ENCODE measurements at regions not wholly inside any gene's neighbourhood (a gene's known extent, or its start where the extent isn't known, plus 50 kb on each side); places are given as distances from the start of the nearest gene placed in this dataset.
"Not testable (repeated sequence)": the region's sequence is repeated elsewhere in the genome, so short reads cannot be mapped to it uniquely, and the experiment has no call there.

DNA sequence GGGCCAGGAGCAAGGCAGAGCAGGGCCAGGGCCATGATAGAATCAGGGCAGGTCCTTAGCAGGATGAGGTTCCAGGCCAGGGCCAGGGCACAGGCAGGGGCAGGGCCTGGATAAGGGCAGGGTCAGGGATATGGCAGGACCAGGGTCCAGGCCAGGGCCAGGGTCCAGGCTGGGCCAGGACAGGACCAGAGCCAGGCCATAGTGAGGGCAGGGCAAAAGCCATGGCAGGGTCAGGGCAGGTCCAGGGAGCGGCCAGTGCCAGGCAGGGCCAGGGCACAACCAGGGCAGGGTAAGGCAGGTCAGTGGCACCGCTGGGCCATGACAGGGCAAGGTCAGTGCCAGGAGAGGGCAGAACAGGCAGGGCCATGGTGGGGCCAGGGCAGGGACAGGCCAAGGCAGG, 152.2 kb downstream of the LIPI start:
- no peak overlapping the region for H3K9ac ChIP-seq (ENCODE audit: low read depth in 1 of 2, low read length in 2 of 2)
- H3K36me3 ChIP-seq (ENCODE audit: control insufficient read depth in 1 of 2, insufficient read depth in 2 of 2, low read length in 2 of 2), result no peaks in the 10 kb centered on the region
- no peaks in the 10 kb centered on the region for H3K4me1 ChIP-seq (ENCODE audit: control insufficient read depth in 1 of 2, insufficient read depth in 2 of 2, low read length in 2 of 2)
- no peaks in the 10 kb centered on the region for H3K27me3 ChIP-seq (ENCODE audit: control insufficient read depth in 1 of 2, insufficient read depth in 2 of 2, low read length in 2 of 2)
- H3K9me3 ChIP-seq (ENCODE audit: control insufficient read depth in 1 of 2, low read length in 2 of 2), result no peaks in the 10 kb centered on the region
- no peak overlapping the region for H3K27ac ChIP-seq (ENCODE audit: low read depth, low read length)
- H3K4me3 ChIP-seq (ENCODE audit: low read depth in 1 of 2, low read length in 2 of 2), result no peak overlapping the region

DNA sequence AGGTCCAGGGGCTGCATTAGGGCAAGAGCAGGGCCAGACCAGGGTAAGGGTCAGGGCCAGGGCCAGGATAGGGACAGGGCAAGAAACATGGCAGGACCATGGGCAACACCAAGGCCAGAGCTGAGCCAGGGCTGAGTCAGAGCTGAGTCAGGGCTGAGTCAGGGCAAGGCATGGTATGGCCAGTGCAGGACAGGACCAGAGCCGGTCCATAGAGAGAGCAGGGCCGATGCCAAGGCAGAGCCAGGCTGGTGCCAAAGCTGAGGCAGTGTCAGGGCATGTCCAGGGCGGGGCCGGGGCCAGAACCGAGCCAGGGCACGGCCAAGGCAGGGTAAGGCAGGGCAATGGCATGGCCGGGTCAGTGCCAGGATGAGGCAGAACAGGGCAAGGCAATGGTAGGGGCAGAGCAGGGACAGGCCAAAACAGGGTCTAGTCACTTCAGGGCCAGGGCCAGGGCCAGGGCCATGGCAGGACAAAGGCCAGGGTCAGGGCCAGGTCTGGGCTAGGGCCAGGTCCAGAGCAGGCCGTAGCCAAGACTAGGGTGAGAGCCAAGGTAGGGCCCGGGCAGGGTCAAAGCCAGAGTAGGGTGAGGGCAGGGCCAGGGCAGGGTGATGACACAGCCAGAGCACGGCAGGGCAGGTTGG, 152.8 kb downstream of the LIPI start:
- H3K27me3 ChIP-seq (ENCODE audit: control insufficient read depth in 1 of 2, insufficient read depth in 2 of 2, low read length in 2 of 2); H3K4me3 ChIP-seq (ENCODE audit: low read depth in 1 of 2, low read length in 2 of 2); H3K36me3 ChIP-seq (ENCODE audit: control insufficient read depth in 1 of 2, insufficient read depth in 2 of 2, low read length in 2 of 2); H3K9ac ChIP-seq (ENCODE audit: low read depth in 1 of 2, low read length in 2 of 2); H3K4me1 ChIP-seq (ENCODE audit: control insufficient read depth in 1 of 2, insufficient read depth in 2 of 2, low read length in 2 of 2); H3K27ac ChIP-seq (ENCODE audit: low read depth, low read length); H3K9me3 ChIP-seq (ENCODE audit: control insufficient read depth in 1 of 2, low read length in 2 of 2): not testable (repeated sequence)

GRCh38 chr21:14057313-14057712, 153.4 kb downstream of the LIPI start:
- no peak overlapping the region for H3K9ac ChIP-seq (ENCODE audit: low read depth in 1 of 2, low read length in 2 of 2)

DNA sequence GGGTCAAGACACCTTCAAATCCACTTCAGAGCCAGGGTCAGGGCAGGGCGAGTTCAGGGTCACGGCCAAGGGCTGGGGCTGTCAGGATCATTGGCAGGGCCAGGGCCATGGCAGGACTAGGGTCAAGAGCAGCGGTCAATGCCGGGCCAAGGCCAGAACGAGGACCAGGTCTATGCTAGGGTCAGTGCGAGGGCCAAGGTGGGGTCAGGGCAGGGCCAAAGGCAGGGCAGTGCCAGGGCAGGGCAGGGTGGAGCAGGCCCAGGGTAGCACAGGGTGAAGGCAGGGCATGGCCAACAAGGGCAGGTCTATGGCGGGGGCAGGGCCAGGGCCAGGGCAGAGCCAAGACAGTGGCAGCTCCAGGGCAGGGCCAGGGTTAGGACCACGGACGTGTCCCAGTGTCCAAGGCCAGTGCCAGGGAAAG, 154.0 kb downstream of the LIPI start:
- no peak overlapping the region for H3K27ac ChIP-seq (ENCODE audit: low read depth, low read length)
- no peak overlapping the region for H3K4me3 ChIP-seq (ENCODE audit: low read depth in 1 of 2, low read length in 2 of 2)
- H3K9me3 ChIP-seq (ENCODE audit: control insufficient read depth in 1 of 2, low read length in 2 of 2), result no peaks in the 10 kb centered on the region
- H3K4me1 ChIP-seq (ENCODE audit: control insufficient read depth in 1 of 2, insufficient read depth in 2 of 2, low read length in 2 of 2), result no peaks in the 10 kb centered on the region
- no peaks in the 10 kb centered on the region for H3K36me3 ChIP-seq (ENCODE audit: control insufficient read depth in 1 of 2, insufficient read depth in 2 of 2, low read length in 2 of 2)
- no peak overlapping the region for H3K9ac ChIP-seq (ENCODE audit: low read depth in 1 of 2, low read length in 2 of 2)
- no peaks in the 10 kb centered on the region for H3K27me3 ChIP-seq (ENCODE audit: control insufficient read depth in 1 of 2, insufficient read depth in 2 of 2, low read length in 2 of 2)

More at GRCh38 chr21:14057313-14057712, 153.4 kb downstream of the LIPI start:
- no peak overlapping the region for H3K4me3 ChIP-seq (ENCODE audit: low read depth in 1 of 2, low read length in 2 of 2)
- no peaks in the 10 kb centered on the region for H3K9me3 ChIP-seq (ENCODE audit: control insufficient read depth in 1 of 2, low read length in 2 of 2)
- H3K27me3 ChIP-seq (ENCODE audit: control insufficient read depth in 1 of 2, insufficient read depth in 2 of 2, low read length in 2 of 2), result no peaks in the 10 kb centered on the region
- H3K36me3 ChIP-seq (ENCODE audit: control insufficient read depth in 1 of 2, insufficient read depth in 2 of 2, low read length in 2 of 2), result no peaks in the 10 kb centered on the region
- no peaks in the 10 kb centered on the region for H3K4me1 ChIP-seq (ENCODE audit: control insufficient read depth in 1 of 2, insufficient read depth in 2 of 2, low read length in 2 of 2)
- H3K27ac ChIP-seq (ENCODE audit: low read depth, low read length), result no peak overlapping the region

DNA sequence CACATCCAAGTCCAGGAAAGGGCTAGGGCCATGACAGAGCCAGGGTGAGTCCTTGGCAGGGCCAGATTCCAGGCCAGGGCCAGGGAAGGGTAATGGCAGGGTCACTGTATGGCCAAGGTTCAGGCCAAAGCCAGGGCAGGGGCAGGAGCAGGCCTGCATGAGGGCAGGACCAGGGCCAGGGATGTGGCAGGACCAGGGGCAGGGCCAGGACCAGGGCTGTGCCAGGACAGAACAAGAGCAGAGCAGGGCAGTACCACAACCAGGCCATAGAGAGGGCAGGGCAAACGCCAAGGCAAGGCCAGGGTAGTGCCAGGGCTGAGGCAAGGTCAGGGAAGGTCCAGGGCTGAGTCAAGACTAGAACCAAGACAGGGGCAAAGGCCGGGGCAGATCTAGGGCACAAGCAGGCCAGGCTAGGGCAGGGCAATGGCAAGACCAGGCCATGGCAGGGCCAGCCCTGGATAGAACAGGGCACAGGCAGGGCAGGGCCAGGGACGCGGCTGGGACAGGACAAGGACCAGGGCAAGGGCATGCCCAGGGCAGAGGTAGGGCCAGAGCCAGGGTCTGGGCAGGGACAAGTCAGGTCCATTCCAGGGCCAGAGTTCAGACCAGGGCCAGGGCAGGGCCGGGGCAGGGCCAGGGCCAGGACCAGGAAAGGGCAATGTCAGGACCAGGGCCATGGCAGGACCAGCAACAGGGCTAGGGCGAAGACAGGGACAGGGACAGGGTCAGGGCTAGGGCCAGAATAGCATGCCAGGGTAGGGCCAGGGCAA, 154.8 kb downstream of the LIPI start:
- H3K4me3 ChIP-seq (ENCODE audit: low read depth in 1 of 2, low read length in 2 of 2); H3K27ac ChIP-seq (ENCODE audit: low read depth, low read length); H3K27me3 ChIP-seq (ENCODE audit: control insufficient read depth in 1 of 2, insufficient read depth in 2 of 2, low read length in 2 of 2); H3K36me3 ChIP-seq (ENCODE audit: control insufficient read depth in 1 of 2, insufficient read depth in 2 of 2, low read length in 2 of 2); H3K4me1 ChIP-seq (ENCODE audit: control insufficient read depth in 1 of 2, insufficient read depth in 2 of 2, low read length in 2 of 2); H3K9ac ChIP-seq (ENCODE audit: low read depth in 1 of 2, low read length in 2 of 2); H3K9me3 ChIP-seq (ENCODE audit: control insufficient read depth in 1 of 2, low read length in 2 of 2): not testable (repeated sequence)

- no peak overlapping the region for H3K4me3 ChIP-seq (ENCODE audit: low read depth in 1 of 2, low read length in 2 of 2)
- no peaks in the 10 kb centered on the region for H3K9me3 ChIP-seq (ENCODE audit: control insufficient read depth in 1 of 2, low read length in 2 of 2)
- H3K27ac ChIP-seq (ENCODE audit: low read depth, low read length), result no peak overlapping the region
- H3K9ac ChIP-seq (ENCODE audit: low read depth in 1 of 2, low read length in 2 of 2), result no peak overlapping the region
- no peaks in the 10 kb centered on the region for H3K4me1 ChIP-seq (ENCODE audit: control insufficient read depth in 1 of 2, insufficient read depth in 2 of 2, low read length in 2 of 2)
- H3K36me3 ChIP-seq (ENCODE audit: control insufficient read depth in 1 of 2, insufficient read depth in 2 of 2, low read length in 2 of 2), result no peaks in the 10 kb centered on the region
- H3K27me3 ChIP-seq (ENCODE audit: control insufficient read depth in 1 of 2, insufficient read depth in 2 of 2, low read length in 2 of 2), result no peaks in the 10 kb centered on the region
Measured at GRCh38 chr21:14054682-14055081, 156.1 kb downstream of the LIPI start.

- Histone ChIP-seq H3K9ac (ENCODE audit: low read depth in 1 of 2, low read length in 2 of 2) (no peak overlapping the region), H3K9me3 (ENCODE audit: control insufficient read depth in 1 of 2, low read length in 2 of 2) (no peaks in the 10 kb centered on the region), H3K27ac (ENCODE audit: low read depth, low read length) (no peak overlapping the region)
Measured at GRCh38 chr21:14050121-14050520, 160.6 kb downstream of the LIPI start.

GRCh38 chr21:14046401-14046800, 164.4 kb downstream of the LIPI start:
- no peaks in the 10 kb centered on the region for H3K4me1 ChIP-seq (ENCODE audit: control insufficient read depth in 1 of 2, insufficient read depth in 2 of 2, low read length in 2 of 2)

More at GRCh38 chr21:14050121-14050520, 160.6 kb downstream of the LIPI start:
- Histone ChIP-seq H3K36me3 (ENCODE audit: control insufficient read depth in 1 of 2, insufficient read depth in 2 of 2, low read length in 2 of 2) (no peaks in the 10 kb centered on the region), H3K4me1 (ENCODE audit: control insufficient read depth in 1 of 2, insufficient read depth in 2 of 2, low read length in 2 of 2) (no peaks in the 10 kb centered on the region), H3K4me3 (ENCODE audit: low read depth in 1 of 2, low read length in 2 of 2) (no peak overlapping the region), H3K27me3 (ENCODE audit: control insufficient read depth in 1 of 2, insufficient read depth in 2 of 2, low read length in 2 of 2) (no peaks in the 10 kb centered on the region)

GRCh38 chr21:14040386-14040785, 170.4 kb downstream of the LIPI start:
- H3K9me3 ChIP-seq (ENCODE audit: control insufficient read depth in 1 of 2, low read length in 2 of 2), result no peaks in the 10 kb centered on the region
- H3K4me1 ChIP-seq (ENCODE audit: control insufficient read depth in 1 of 2, insufficient read depth in 2 of 2, low read length in 2 of 2), result no peaks in the 10 kb centered on the region
- no peaks in the 10 kb centered on the region for H3K36me3 ChIP-seq (ENCODE audit: control insufficient read depth in 1 of 2, insufficient read depth in 2 of 2, low read length in 2 of 2)
- H3K4me3 ChIP-seq (ENCODE audit: low read depth in 1 of 2, low read length in 2 of 2), result no peak overlapping the region
- H3K27ac ChIP-seq (ENCODE audit: low read depth, low read length), result no peak overlapping the region
- H3K9ac ChIP-seq (ENCODE audit: low read depth in 1 of 2, low read length in 2 of 2), result no peak overlapping the region
- H3K27me3 ChIP-seq (ENCODE audit: control insufficient read depth in 1 of 2, insufficient read depth in 2 of 2, low read length in 2 of 2), result no peaks in the 10 kb centered on the region

More at GRCh38 chr21:14046401-14046800, 164.4 kb downstream of the LIPI start:
- Histone ChIP-seq H3K27ac (ENCODE audit: low read depth, low read length) (no peak overlapping the region), H3K9me3 (ENCODE audit: control insufficient read depth in 1 of 2, low read length in 2 of 2) (no peaks in the 10 kb centered on the region), H3K9ac (ENCODE audit: low read depth in 1 of 2, low read length in 2 of 2) (no peak overlapping the region), H3K36me3 (ENCODE audit: control insufficient read depth in 1 of 2, insufficient read depth in 2 of 2, low read length in 2 of 2) (no peaks in the 10 kb centered on the region), H3K27me3 (ENCODE audit: control insufficient read depth in 1 of 2, insufficient read depth in 2 of 2, low read length in 2 of 2) (no peaks in the 10 kb centered on the region), H3K4me3 (ENCODE audit: low read depth in 1 of 2, low read length in 2 of 2) (no peak overlapping the region)

DNA sequence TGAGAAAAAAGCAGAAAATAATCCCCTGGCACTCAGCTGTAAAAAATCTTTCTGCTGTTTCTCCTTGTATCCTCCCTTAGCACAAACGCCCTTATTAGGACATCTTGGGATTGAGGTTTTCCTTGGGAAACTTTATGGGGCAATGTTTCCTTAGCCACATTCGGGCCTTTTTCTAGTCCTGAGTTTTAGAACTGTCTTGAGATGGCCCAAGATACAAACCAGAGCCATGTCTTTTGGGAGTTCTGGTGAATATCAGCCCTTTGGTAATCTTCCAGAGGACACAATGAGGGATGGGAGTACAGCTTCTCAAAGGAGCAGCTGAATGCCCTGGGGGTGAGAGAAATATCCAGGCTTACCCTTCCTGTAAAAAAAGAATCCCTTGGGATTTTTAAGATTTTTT, 182.1 kb downstream of the LIPI start:
- H3K27me3 ChIP-seq (ENCODE audit: control insufficient read depth in 1 of 2, insufficient read depth in 2 of 2, low read length in 2 of 2); H3K4me3 ChIP-seq (ENCODE audit: low read depth in 1 of 2, low read length in 2 of 2); H3K4me1 ChIP-seq (ENCODE audit: control insufficient read depth in 1 of 2, insufficient read depth in 2 of 2, low read length in 2 of 2); H3K36me3 ChIP-seq (ENCODE audit: control insufficient read depth in 1 of 2, insufficient read depth in 2 of 2, low read length in 2 of 2); H3K27ac ChIP-seq (ENCODE audit: low read depth, low read length); H3K9ac ChIP-seq (ENCODE audit: low read depth in 1 of 2, low read length in 2 of 2); H3K9me3 ChIP-seq (ENCODE audit: control insufficient read depth in 1 of 2, low read length in 2 of 2): not testable (repeated sequence)
